Panc1 (cell line): ENCODE measurements at regions not wholly inside any gene's neighbourhood (a gene's known extent, or its start where the extent isn't known, plus 50 kb on each side); places are given as distances from the start of the nearest gene placed in this dataset.
A peak's percentile ranks its signal among the peaks of the same experiment; 100 is the strongest.

Source experiments
- ATAC-seq: fragments of 200-7000 bp; cut with Tn5 transposase; 2 replicates; pipeline ENCODE4 v1.9.1; 2020; ENCODE audit warnings: mild to moderate bottlenecking, moderate library complexity
- BruUV-seq: library from RNA; stranded (reverse); fragments of 400-500 nt; replicated peaks from 2 replicates; lab custom pipeline; 2021; lab: Mats Ljungman, UMichigan
- CTCF ChIA-PET: fragments of 300-600 bp; sonication (Branson Sonifier 250); formaldehyde crosslinking; loops from one replicate; lab custom pipeline; 2022; ENCODE audit warnings: antibody characterized with exemption; lab: Charles Lee
- POLR2A ChIA-PET: fragments of 300-600 bp; sonication (Branson Sonifier 250); formaldehyde crosslinking; loops from one replicate; lab custom pipeline; 2022; ENCODE audit warnings: antibody characterized with exemption; lab: Charles Lee
- DNase-seq: peaks from one replicate; pipeline ENCODE4 v3.0.0-alpha.2; 2010; ENCODE audit warnings: low read depth, low spot score
- H3K27ac ChIP-seq: 2 replicates; pipeline ENCODE4 v1.5.1; 2011; ENCODE audit warnings: mild to moderate bottlenecking, low read length, inconsistent platforms
- H3K27me3 ChIP-seq: fragments of 200-500 bp; sonication (Bioruptor generic); 2 replicates; pipeline ENCODE4 v1.6.0; 2014; ENCODE audit warnings: low read length, inconsistent platforms; ENCODE audit not compliant: control insufficient read depth, insufficient read depth
- H3K36me3 ChIP-seq: fragments of 200-500 bp; sonication (Bioruptor generic); 2 replicates; pipeline ENCODE4 v1.5.1; 2014; ENCODE audit warnings: inconsistent platforms, mild to moderate bottlenecking, low read length, moderate library complexity; ENCODE audit not compliant: control insufficient read depth, insufficient read depth
- H3K4me1 ChIP-seq: 2 replicates; pipeline ENCODE4 v1.5.1; 2011; ENCODE audit warnings: inconsistent platforms, mild to moderate bottlenecking, low read length, moderate library complexity; ENCODE audit not compliant: control insufficient read depth, insufficient read depth
- H3K4me3 ChIP-seq, 2 experiments: 2 replicates each; pipeline ENCODE4 v1.5.1; 2011 to 2012; ENCODE audit warnings: low read depth in 2 of 2, low read length in 2 of 2, mild to moderate bottlenecking in 2 of 2, inconsistent platforms in 1 of 2, moderate library complexity in 1 of 2
- H3K9me3 ChIP-seq: fragments of 200-500 bp; sonication (Bioruptor generic); 2 replicates; pipeline ENCODE4 v1.5.1; 2014; ENCODE audit warnings: low read depth, mild to moderate bottlenecking, inconsistent platforms, low read length, moderate library complexity; ENCODE audit not compliant: control insufficient read depth, insufficient read depth
- CTCF ChIP-seq: fragments of 450-650 bp; IDR thresholded peaks from 2 replicates; pipeline ENCODE4 v1.5.1; 2017; ENCODE audit warnings: mild to moderate bottlenecking
- POLR2AphosphoS5 ChIP-seq: IDR thresholded peaks from 2 replicates; pipeline ENCODE4 v1.6.1; 2012; ENCODE audit warnings: mild to moderate bottlenecking, low read depth, low read length, moderate library complexity
- REST ChIP-seq, 2 experiments: IDR thresholded peaks; 2 replicates each; pipeline ENCODE4 v1.6.1; 2011 to 2012; ENCODE audit warnings: low read depth in 2 of 2, control low read depth in 1 of 2, low read length in 1 of 2, mild to moderate bottlenecking in 1 of 2, moderate library complexity in 1 of 2; ENCODE audit not compliant: insufficient read depth in 1 of 2
- SIN3A ChIP-seq: IDR thresholded peaks from 2 replicates; pipeline ENCODE4 v1.6.1; 2012; ENCODE audit warnings: low read depth, mild to moderate bottlenecking, low read length, moderate library complexity, borderline replicate concordance; ENCODE audit not compliant: insufficient read depth
- TCF7L2 ChIP-seq: IDR thresholded peaks from 2 replicates; pipeline ENCODE4 v1.6.1; 2011; ENCODE audit warnings: mild to moderate bottlenecking, low read depth, low read length, inconsistent platforms
- in situ Hi-C: cut with HindIII; loops from 2 replicates; pipeline ENCODE4 v1.10.0; 2016; ENCODE audit warnings: low sequenced_read_pairs, low pct_unique_long_range_greater_than_20kb
- intact Hi-C: fragments of 100-400 bp; cut with micrococcal nuclease; formaldehyde crosslinking; loops from one replicate; pipeline ENCODE4 v1.10.0; 2022; ENCODE audit not compliant: unreplicated experiment

- intact Hi-C loops (no loop called here), in situ Hi-C loops (no loop called here)
- no peaks in the 10 kb centered on the region for H3K27me3 ChIP-seq
- no peaks in the 10 kb centered on the region for H3K9me3 ChIP-seq
- H3K27ac ChIP-seq = peak overlapping the region; percentile 94
- peaks cover 50% of the 10 kb centered on the region for H3K4me1 ChIP-seq
- no peak for TF ChIP-seq REST (IDR thresholded peaks at IDR 0.05; ENCODE audit: insufficient read depth in 1 of 2, low read depth in 2 of 2, low read length in 1 of 2)
- no peak for TF ChIP-seq TCF7L2
- TF ChIP-seq CTCF = no peak
- no peak for TF ChIP-seq SIN3A
- no peak for TF ChIP-seq POLR2AphosphoS5
- no peak for DNase-seq
- ChIA-PET CTCF (no interaction called here), POLR2A (no interaction called here)
- no peak overlapping the region for H3K4me3 ChIP-seq
- H3K36me3 ChIP-seq = no peaks in the 10 kb centered on the region
- no peak for ATAC-seq
- BruUV-seq = no TSS peak
Observed at GRCh38 chr5:124633209-124633608, 113.2 kb downstream of the ZNF608 start.

DNA sequence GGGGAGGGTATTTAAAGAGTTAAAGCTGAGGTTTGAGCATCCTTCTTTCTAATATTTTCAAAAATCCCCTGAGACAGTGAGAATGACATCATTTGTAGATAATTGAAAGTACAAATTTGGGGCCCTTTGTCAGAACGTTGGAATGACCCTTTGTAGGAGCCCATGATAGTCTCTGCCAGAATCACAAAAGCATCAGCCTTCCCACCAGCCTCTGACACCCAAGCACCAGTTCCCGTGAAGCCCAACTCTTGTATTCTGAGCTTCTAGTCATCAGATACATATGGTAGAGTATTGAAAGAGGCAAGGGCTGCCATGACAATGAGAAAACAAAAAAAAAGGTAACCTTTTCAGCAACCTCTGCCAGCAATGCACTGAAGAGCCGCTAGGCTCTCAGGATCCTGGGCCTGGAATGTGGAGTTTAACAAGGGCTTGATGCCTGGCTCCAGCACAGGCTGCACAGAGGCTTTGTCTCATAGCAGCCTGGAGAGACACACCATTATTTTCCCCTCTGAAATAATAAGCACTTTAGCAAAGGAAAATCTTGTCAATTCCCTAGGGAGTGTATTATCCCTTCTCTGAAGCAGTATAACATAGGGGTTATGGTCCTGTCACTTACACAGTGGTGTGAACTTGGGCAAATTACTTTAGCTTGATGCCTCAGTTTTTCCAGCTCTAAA lies 114.4 kb downstream of the ZNF608 start:
- ChIA-PET POLR2A (no interaction called here), CTCF (no interaction called here)
- Histone ChIP-seq H3K36me3 (no peaks in the 10 kb centered on the region), H3K4me3 (no peak overlapping the region), H3K27me3 (no peaks in the 10 kb centered on the region), H3K9me3 (no peaks in the 10 kb centered on the region), H3K4me1 (peaks cover 51% of the 10 kb centered on the region), H3K27ac (peak overlapping the region; percentile 94)
- intact Hi-C loops (no loop called here), in situ Hi-C loops (no loop called here)
- no TSS peak for BruUV-seq
- DNase-seq = no peak
- TF ChIP-seq SIN3A (no peak), POLR2AphosphoS5 (peak; percentile 18; the same call in 1 of the 2 replicates), CTCF (no peak)
- ATAC-seq = no peak
